ENCODE measurements at regions not wholly inside any gene's neighbourhood (a gene's known extent, or its start where the extent isn't known, plus 50 kb on each side); places are given as distances from the start of the nearest gene placed in this dataset.
A peak's percentile ranks its signal among the peaks of the same experiment; 100 is the strongest.

DNA sequence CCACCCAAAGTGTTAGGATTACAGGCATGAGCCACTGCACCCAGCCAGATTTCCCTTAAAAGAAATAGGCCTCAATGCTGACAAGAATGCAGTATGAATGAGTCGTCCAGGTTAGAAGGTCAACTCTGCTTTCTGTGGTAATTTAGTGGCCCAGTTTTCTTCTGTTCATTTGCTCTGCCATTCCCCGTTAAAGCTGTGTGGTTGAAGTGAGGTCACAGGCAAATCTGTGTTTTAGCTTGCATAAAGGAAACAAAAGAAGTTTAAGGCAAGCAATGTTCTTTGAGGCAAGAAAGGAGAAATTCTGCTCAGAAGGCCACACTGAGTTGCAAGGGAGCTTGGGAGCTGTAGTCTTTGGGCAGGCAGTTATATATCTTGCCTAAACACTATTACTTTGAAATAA, 176.8 kb downstream of the LARP7 start:
- H2AFZ ChIP-seq (ENCODE audit: low read length), result peak overlapping the region; percentile 79

GRCh38 chr4:112817933-112818593, 181.1 kb downstream of the LARP7 start:
- Histone ChIP-seq H3K79me2 (ENCODE audit: insufficient read depth, low read length) (no peaks in the 10 kb centered on the region), H3K4me1 (ENCODE audit: insufficient read depth, low read length) (peaks cover 6% of the 10 kb centered on the region), H4K20me1 (ENCODE audit: insufficient read depth, low read length) (no peaks in the 10 kb centered on the region), H3K36me3 (ENCODE audit: insufficient read depth, low read length) (no peaks in the 10 kb centered on the region), H3K9me3 (ENCODE audit: low read depth, low read length) (no peaks in the 10 kb centered on the region), H3K27me3 (ENCODE audit: insufficient read depth, low read length) (no peaks in the 10 kb centered on the region), H2AFZ (ENCODE audit: low read length) (peak overlapping the region; percentile 97), H3K4me2 (ENCODE audit: insufficient read depth, low read length) (peak overlapping the region; percentile 96), H3K27ac (ENCODE audit: low read depth, low read length) (peak overlapping the region; percentile 78), H3K4me3 (ENCODE audit: insufficient read depth, low read length) (peak overlapping the region; percentile 81)
- TF ChIP-seq, protein P1, sequence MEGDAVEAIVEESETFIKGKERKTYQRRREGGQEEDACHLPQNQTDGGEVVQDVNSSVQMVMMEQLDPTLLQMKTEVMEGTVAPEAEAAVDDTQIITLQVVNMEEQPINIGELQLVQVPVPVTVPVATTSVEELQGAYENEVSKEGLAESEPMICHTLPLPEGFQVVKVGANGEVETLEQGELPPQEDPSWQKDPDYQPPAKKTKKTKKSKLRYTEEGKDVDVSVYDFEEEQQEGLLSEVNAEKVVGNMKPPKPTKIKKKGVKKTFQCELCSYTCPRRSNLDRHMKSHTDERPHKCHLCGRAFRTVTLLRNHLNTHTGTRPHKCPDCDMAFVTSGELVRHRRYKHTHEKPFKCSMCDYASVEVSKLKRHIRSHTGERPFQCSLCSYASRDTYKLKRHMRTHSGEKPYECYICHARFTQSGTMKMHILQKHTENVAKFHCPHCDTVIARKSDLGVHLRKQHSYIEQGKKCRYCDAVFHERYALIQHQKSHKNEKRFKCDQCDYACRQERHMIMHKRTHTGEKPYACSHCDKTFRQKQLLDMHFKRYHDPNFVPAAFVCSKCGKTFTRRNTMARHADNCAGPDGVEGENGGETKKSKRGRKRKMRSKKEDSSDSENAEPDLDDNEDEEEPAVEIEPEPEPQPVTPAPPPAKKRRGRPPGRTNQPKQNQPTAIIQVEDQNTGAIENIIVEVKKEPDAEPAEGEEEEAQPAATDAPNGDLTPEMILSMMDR (IDR thresholded peaks at IDR 0.05; ENCODE audit: extremely low read depth, low read depth, low read length), result no peak
- peak; percentile 95 for DNase-seq (ENCODE audit: insufficient read length, low spot score, missing footprints)

More for the DNA sequence above, 176.8 kb downstream of the LARP7 start:
- Histone ChIP-seq H4K20me1 (ENCODE audit: insufficient read depth, low read length) (no peaks in the 10 kb centered on the region), H3K27me3 (ENCODE audit: insufficient read depth, low read length) (no peaks in the 10 kb centered on the region), H3K4me1 (ENCODE audit: insufficient read depth, low read length) (peaks cover 4% of the 10 kb centered on the region), H3K27ac (ENCODE audit: low read depth, low read length) (peak overlapping the region; percentile 23), H3K9me3 (ENCODE audit: low read depth, low read length) (no peaks in the 10 kb centered on the region), H3K79me2 (ENCODE audit: insufficient read depth, low read length) (no peaks in the 10 kb centered on the region), H3K36me3 (ENCODE audit: insufficient read depth, low read length) (no peaks in the 10 kb centered on the region), H3K4me2 (ENCODE audit: insufficient read depth, low read length) (no peak overlapping the region), H3K4me3 (ENCODE audit: insufficient read depth, low read length) (no peak overlapping the region)
- TF ChIP-seq, protein P1 (IDR thresholded peaks at IDR 0.05; ENCODE audit: extremely low read depth, low read depth, low read length), result no peak
- no peak for DNase-seq (ENCODE audit: insufficient read length, low spot score, missing footprints)

- Histone ChIP-seq H3K27ac (ENCODE audit: low read depth, low read length) (peak overlapping the region; percentile 78), H3K9me3 (ENCODE audit: low read depth, low read length) (no peaks in the 10 kb centered on the region), H3K36me3 (ENCODE audit: insufficient read depth, low read length) (no peaks in the 10 kb centered on the region), H3K4me3 (ENCODE audit: insufficient read depth, low read length) (peak overlapping the region; percentile 81), H3K27me3 (ENCODE audit: insufficient read depth, low read length) (no peaks in the 10 kb centered on the region), H3K4me2 (ENCODE audit: insufficient read depth, low read length) (peak overlapping the region; percentile 96), H4K20me1 (ENCODE audit: insufficient read depth, low read length) (no peaks in the 10 kb centered on the region), H2AFZ (ENCODE audit: low read length) (peak overlapping the region; percentile 97), H3K4me1 (ENCODE audit: insufficient read depth, low read length) (peaks cover 6% of the 10 kb centered on the region), H3K79me2 (ENCODE audit: insufficient read depth, low read length) (no peaks in the 10 kb centered on the region)
- DNase-seq (ENCODE audit: insufficient read length, low spot score, missing footprints), result no peak
- TF ChIP-seq, protein P1 (IDR thresholded peaks at IDR 0.05; ENCODE audit: extremely low read depth, low read depth, low read length), result no peak
These were observed 181.6 kb downstream of the LARP7 start for GRCh38 chr4:112818594-112818965.

GRCh38 chr4:112819729-112820128, 182.8 kb downstream of the LARP7 start:
- no peaks in the 10 kb centered on the region for H3K79me2 ChIP-seq (ENCODE audit: insufficient read depth, low read length)
- no peak overlapping the region for H3K4me2 ChIP-seq (ENCODE audit: insufficient read depth, low read length)
- no peaks in the 10 kb centered on the region for H3K9me3 ChIP-seq (ENCODE audit: low read depth, low read length)
- H2AFZ ChIP-seq (ENCODE audit: low read length), result no peak overlapping the region
- no peak for DNase-seq (ENCODE audit: insufficient read length, low spot score, missing footprints)
- peaks cover 6% of the 10 kb centered on the region for H3K4me1 ChIP-seq (ENCODE audit: insufficient read depth, low read length)
- TF ChIP-seq, protein P1 (IDR thresholded peaks at IDR 0.05; ENCODE audit: extremely low read depth, low read depth, low read length), result no peak
- H3K4me3 ChIP-seq (ENCODE audit: insufficient read depth, low read length), result no peak overlapping the region
- no peaks in the 10 kb centered on the region for H3K36me3 ChIP-seq (ENCODE audit: insufficient read depth, low read length)
- H4K20me1 ChIP-seq (ENCODE audit: insufficient read depth, low read length), result no peaks in the 10 kb centered on the region
- no peaks in the 10 kb centered on the region for H3K27me3 ChIP-seq (ENCODE audit: insufficient read depth, low read length)
- H3K27ac ChIP-seq (ENCODE audit: low read depth, low read length), result no peak overlapping the region
